HUES48 (cell line): ENCODE measurements at regions not wholly inside any gene's neighbourhood (a gene's known extent, or its start where the extent isn't known, plus 50 kb on each side); places are given as distances from the start of the nearest gene placed in this dataset.
"Not testable (repeated sequence)": the region's sequence is repeated elsewhere in the genome, so short reads cannot be mapped to it uniquely, and the experiment has no call there.

Experiments used
- H3K27ac ChIP-seq: one replicate; pipeline ENCODE4 v1.7.0; 2013; ENCODE audit warnings: low read depth, low read length, inconsistent platforms
- H3K27me3 ChIP-seq: 2 replicates; pipeline ENCODE4 v1.6.1; 2013; ENCODE audit warnings: mild to moderate bottlenecking, low read length; ENCODE audit not compliant: control insufficient read depth, insufficient read depth
- H3K36me3 ChIP-seq: 2 replicates; pipeline ENCODE4 v1.6.1; 2013; ENCODE audit warnings: low read length; ENCODE audit not compliant: control insufficient read depth, insufficient read depth
- H3K4me1 ChIP-seq: 2 replicates; pipeline ENCODE4 v1.6.1; 2013; ENCODE audit warnings: mild to moderate bottlenecking, low read length; ENCODE audit not compliant: control insufficient read depth, insufficient read depth
- H3K4me3 ChIP-seq: 2 replicates; pipeline ENCODE4 v1.5.1; 2013; ENCODE audit warnings: mild to moderate bottlenecking, low read depth, low read length
- H3K9ac ChIP-seq: 2 replicates; pipeline ENCODE4 v1.6.1; 2013; ENCODE audit warnings: mild to moderate bottlenecking, low read depth, low read length, moderate library complexity
- H3K9me3 ChIP-seq: 2 replicates; pipeline ENCODE4 v1.6.1; 2013; ENCODE audit warnings: low read length; ENCODE audit not compliant: control insufficient read depth, insufficient read depth

DNA sequence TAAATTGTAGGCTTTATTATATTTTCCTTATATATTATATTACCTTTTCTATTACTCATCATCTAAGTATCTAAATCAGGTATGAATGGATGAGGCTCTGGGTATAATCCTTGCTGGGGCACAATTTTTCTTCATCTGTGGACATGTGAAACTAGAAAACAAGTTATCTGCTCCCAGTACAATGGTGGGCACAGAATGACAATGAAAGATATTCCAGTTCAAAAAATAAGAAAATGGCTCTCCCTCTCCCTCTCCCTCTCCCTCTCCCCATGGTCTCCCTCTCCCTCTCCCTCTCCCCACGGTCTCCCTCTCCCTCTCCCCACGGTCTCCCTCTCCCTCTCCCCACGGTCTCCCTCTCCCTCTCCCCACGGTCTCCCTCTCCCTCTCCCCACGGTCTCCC lies 76.2 kb upstream of the EHBP1 start:
- peaks cover 11% of the 10 kb centered on the region for H3K4me1 ChIP-seq
- not testable (repeated sequence) for H3K9me3 ChIP-seq, H3K4me3 ChIP-seq, H3K27ac ChIP-seq, H3K9ac ChIP-seq, H3K27me3 ChIP-seq, H3K36me3 ChIP-seq

DNA sequence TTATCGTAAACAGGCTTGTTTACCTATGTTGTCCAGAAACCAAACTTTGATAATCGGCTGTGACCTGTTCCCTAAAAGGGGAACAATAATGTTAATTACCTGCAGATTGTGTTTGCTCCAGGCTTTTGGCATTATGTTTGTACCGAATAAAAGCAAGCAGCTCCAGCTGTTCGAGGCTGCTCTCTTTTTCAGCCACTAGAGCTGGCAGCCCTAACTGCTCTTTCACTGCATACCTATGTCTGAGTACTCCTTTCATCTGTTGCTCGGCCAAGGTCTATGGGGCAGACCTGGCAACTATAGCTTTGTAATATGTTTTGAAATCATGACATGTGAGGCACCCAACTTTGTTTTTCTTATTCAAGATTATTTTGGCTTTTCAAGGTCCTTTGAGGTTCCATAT lies 77.8 kb upstream of the EHBP1 start:
- Histone ChIP-seq H3K27ac (no peak overlapping the region), H3K36me3 (no peaks in the 10 kb centered on the region), H3K4me1 (peaks cover 11% of the 10 kb centered on the region), H3K4me3 (no peak overlapping the region), H3K9ac (no peak overlapping the region), H3K27me3 (no peaks in the 10 kb centered on the region), H3K9me3 (peaks cover 2% of the 10 kb centered on the region)

DNA sequence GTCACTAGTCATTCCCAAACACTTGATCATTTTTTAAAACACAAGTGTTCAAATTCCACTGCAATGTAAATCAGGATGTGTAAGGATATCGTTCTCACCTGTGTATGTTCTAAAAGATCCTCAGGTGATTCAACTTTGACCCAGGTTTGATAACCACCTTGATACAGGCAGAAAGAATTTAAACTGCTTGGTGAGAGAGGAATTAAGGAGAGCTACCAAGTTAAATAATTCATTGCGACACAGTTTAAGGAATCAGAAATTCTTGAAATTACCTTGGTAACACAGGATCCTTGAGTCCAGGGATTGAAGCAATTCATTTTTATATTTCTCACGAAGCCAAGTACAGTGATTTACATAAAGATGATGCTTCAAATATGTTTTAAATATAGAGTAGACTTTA lies 80.7 kb upstream of the EHBP1 start:
- Histone ChIP-seq H3K9ac (no peak overlapping the region), H3K27me3 (no peaks in the 10 kb centered on the region), H3K27ac (no peak overlapping the region), H3K4me3 (no peak overlapping the region), H3K4me1 (peaks cover 11% of the 10 kb centered on the region), H3K36me3 (no peaks in the 10 kb centered on the region), H3K9me3 (peaks cover 2% of the 10 kb centered on the region)

DNA sequence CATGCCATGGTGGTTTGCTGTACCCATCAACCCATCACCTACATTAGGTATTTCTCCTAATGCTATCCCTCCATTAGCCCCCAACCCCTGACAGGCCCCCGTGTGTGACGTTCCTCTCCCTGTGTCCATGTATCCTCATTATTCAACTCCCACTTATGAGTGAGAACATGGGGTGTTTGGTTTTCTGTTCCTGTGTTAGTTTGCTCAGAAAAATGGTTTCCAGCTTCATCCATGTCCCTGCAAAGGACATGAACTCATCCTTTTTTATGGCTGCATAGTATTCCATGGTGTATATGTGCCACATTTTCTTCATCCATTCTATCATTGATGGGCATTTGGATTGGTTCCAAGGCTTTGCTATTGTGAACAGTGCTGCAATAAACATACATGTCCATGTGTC lies 89.0 kb upstream of the EHBP1 start:
- H3K36me3 ChIP-seq, H3K27ac ChIP-seq, H3K4me3 ChIP-seq, H3K9me3 ChIP-seq, H3K4me1 ChIP-seq, H3K9ac ChIP-seq, H3K27me3 ChIP-seq: not testable (repeated sequence)

DNA sequence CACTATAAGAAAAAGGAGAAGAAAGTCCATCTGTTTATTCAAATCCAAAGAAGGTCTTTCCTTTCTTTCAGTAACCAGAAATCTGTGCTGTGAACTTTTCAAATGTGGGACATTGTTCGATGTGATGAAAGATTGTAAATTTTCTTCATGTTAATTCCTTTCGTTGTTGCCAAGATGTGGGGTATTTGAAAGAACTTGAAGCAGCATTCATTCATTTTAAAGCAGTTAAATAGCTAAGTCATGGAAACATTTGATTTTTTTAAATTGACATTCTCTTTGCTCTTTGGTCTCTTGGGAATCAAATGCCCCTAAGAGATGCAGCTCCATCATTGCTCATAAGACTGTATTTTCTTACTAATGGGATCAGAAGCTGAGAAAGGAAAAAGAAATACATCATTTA lies 93.7 kb upstream of the EHBP1 start:
- Histone ChIP-seq H3K4me1 (no peaks in the 10 kb centered on the region), H3K27ac (no peak overlapping the region), H3K4me3 (no peak overlapping the region), H3K27me3 (no peaks in the 10 kb centered on the region), H3K36me3 (no peaks in the 10 kb centered on the region), H3K9me3 (no peaks in the 10 kb centered on the region), H3K9ac (no peak overlapping the region)

DNA sequence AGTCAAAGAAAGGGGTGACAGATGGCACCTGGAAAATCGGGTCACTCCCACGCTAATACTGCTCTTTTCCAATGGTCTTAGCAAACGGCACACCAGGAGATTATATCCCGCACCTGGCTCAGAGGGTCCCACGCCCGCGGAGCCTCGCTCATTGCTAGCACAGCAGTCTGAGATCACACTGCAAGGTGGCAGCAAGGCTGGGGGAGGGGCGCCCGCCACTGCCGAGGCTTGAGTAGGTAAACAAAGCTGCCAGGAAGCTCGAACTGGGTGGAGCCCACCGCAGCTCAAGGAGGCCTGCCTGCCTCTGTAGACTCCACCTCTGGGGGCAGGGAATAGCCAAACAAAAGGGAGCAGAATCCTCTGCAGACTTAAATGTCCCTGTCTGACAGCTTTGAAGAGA lies 99.5 kb upstream of the TMEM17 start:
- not testable (repeated sequence) for H3K27me3 ChIP-seq, H3K9ac ChIP-seq, H3K27ac ChIP-seq, H3K4me1 ChIP-seq, H3K4me3 ChIP-seq, H3K36me3 ChIP-seq
- peaks cover 17% of the 10 kb centered on the region for H3K9me3 ChIP-seq

DNA sequence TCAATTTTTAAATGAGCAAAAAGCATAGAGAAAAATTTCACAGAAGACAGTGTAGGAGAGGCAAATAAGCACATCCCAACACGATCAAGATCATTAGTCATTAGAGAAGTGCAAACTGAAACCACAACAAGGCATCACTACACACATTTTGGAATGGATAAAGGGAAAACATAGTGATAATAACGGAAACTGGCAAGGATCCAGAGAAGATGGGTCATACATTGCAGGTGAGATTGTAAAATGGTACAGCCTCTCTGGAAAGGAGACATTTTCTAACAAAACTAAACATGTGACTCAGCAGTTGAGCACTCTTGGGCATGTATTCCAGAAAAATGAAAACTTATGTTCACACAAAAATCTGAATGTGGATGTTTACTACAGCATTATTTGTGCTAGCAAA lies 98.3 kb upstream of the TMEM17 start:
- H3K27ac ChIP-seq: no peak overlapping the region
- H3K27me3 ChIP-seq: no peaks in the 10 kb centered on the region
- no peaks in the 10 kb centered on the region for H3K36me3 ChIP-seq
- peaks cover 17% of the 10 kb centered on the region for H3K9me3 ChIP-seq
- no peak overlapping the region for H3K4me3 ChIP-seq
- no peak overlapping the region for H3K9ac ChIP-seq
- no peaks in the 10 kb centered on the region for H3K4me1 ChIP-seq

DNA sequence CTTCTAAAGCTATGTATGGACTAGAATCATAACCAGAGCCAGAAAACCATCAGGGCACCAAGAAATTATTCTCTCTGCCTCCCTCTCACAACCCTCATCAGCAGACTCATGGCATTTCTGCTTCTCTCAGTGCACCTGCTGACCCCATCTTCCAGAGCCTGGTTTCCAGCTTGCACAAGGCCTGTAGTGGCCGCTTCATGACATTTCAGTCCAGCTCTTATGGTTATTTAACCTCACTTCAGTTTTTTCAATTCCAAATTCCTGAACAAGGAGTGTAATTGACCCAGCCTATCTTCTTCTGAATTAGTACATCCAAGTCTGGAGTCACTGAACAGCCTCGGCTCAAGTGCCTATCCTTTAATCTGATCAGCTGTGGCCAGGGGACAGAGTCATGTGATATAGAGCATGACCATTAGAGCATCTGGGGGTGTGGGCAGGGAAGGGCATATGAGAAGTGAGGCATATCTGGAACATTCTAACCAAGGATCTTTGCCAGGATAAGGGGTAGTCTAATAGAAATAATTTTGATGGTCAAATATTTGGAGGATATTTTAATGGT lies 97.2 kb upstream of the TMEM17 start:
- Histone ChIP-seq H3K27me3 (no peaks in the 10 kb centered on the region), H3K36me3 (no peaks in the 10 kb centered on the region), H3K4me1 (no peaks in the 10 kb centered on the region), H3K27ac (no peak overlapping the region), H3K4me3 (no peak overlapping the region), H3K9ac (no peak overlapping the region), H3K9me3 (peaks cover 17% of the 10 kb centered on the region)

DNA sequence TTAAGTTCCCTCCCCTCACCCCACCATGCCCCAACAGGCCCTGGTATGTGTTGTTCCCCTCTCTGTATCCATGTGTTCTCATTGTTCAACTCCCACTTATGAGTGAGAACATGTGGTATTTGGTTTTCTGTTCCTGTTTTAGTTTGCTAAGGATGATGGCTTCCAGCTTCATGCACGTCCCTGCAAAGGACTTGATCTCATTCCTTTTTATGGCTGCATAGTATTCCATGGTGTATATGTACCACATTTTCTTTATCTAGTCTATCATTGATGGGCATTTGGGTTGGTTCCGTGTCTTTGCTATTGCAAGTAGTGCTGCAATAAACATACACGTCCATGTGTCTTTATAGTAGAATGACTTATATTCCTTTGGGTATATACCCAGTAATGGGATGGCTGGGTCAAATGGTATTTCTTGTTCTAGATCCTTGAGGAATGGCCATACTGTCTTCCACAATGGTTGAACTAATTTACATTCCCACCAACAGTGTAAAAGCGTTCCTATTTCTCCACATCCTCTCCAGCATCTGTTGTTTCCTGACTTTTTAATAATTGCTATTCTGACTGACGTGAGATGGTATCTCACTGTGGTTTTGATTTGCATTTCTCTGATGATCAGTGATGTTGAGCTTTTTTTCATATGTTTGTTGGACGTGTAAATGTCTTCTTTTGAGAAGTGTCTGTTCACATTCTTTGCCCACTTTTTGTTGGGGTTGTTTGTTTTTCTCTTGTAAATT lies 93.8 kb upstream of the TMEM17 start:
- H3K9ac ChIP-seq, H3K36me3 ChIP-seq, H3K4me1 ChIP-seq, H3K27me3 ChIP-seq, H3K27ac ChIP-seq, H3K4me3 ChIP-seq: not testable (repeated sequence)
- peaks cover 13% of the 10 kb centered on the region for H3K9me3 ChIP-seq

DNA sequence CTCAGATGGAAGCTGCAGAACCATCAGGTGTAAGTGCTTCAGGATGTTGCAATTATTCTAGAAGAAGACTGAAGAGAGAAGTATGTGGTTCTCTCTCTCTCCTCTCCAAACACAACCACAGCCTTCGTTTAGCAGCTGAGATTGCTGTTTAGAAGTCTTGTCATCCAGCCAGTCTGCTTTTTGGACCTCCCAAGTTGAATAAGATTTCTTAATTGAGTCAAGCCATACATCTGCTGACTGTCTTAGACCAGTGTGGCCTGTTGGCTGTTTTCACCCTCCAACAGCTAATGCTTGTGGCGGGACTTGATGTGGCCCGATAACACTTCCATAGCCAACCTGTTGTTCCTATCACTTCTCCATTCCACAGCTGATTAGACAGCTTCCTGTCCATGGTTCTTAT lies 91.3 kb upstream of the TMEM17 start:
- Histone ChIP-seq H3K27ac (no peak overlapping the region), H3K9me3 (no peaks in the 10 kb centered on the region), H3K27me3 (no peaks in the 10 kb centered on the region)

DNA sequence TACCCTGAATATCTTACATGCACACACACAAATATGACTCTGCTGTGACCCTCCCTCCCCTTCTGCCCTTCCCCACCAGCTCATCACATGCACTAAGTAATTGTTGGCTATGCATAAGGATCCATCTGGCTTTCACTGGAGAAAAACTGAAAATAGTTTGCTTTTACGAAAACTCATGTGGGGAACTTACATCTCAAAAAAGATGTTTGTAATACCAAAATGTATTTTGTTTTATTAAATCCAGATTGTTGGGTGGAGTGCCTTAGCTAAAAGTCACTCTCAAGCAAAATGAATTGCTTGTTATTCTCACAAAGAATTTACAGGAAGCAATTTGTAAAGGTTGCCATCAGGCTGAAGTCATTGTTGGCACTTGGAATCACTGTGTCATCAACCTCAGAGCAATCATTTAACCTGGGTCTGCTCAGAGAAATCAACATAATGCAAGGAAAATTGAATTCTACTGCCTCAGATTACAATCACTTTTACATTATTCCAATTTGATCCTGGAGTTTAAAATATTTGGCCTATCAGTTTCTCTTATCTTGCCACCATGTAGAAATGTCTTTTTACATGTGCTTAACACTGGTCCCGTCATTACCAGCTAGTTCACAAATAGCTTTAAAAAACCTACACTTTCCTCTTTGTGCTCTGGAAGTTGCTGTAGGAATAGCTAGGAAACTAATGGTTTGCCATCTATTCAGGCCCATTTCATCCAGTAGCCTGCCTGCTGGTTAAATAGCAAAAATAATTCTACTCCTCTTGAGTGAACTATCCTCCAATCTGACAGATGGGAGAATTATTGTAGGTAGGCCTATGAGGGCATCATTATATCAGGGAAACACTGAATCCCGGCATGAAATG lies 90.3 kb upstream of the TMEM17 start:
- H3K4me3 ChIP-seq: no peak overlapping the region
- no peak overlapping the region for H3K9ac ChIP-seq
- H3K36me3 ChIP-seq: no peaks in the 10 kb centered on the region
- no peaks in the 10 kb centered on the region for H3K4me1 ChIP-seq
- no peaks in the 10 kb centered on the region for H3K9me3 ChIP-seq
- H3K27me3 ChIP-seq: no peaks in the 10 kb centered on the region
- no peak overlapping the region for H3K27ac ChIP-seq

More for the DNA sequence above, 91.3 kb upstream of the TMEM17 start:
- H3K4me1 ChIP-seq: no peaks in the 10 kb centered on the region
- no peaks in the 10 kb centered on the region for H3K36me3 ChIP-seq
- H3K9ac ChIP-seq: no peak overlapping the region
- H3K4me3 ChIP-seq: no peak overlapping the region
